ENCODE measurements at regions not wholly inside any gene's neighbourhood (a gene's known extent, or its start where the extent isn't known, plus 50 kb on each side); places are given as distances from the start of the nearest gene placed in this dataset.
"Not testable (repeated sequence)": the region's sequence is repeated elsewhere in the genome, so short reads cannot be mapped to it uniquely, and the experiment has no call there.

GRCh38 chr12:38384816-38385378 lies 68.3 kb downstream of the ALG10B start:
- peak in 1 of 3 donors; percentile 4 for DNase-seq

GRCh38 chr12:38385486-38385885 lies 68.9 kb downstream of the ALG10B start:
- DNase-seq = no peak

GRCh38 chr12:38386205-38386985 lies 69.8 kb downstream of the ALG10B start:
- peak; percentile 55 to 87 (median 81) for DNase-seq

- DNase-seq = no peak
These were observed 73.0 kb downstream of the ALG10B start for GRCh38 chr12:38389614-38390013.

GRCh38 chr12:38391007-38391406 lies 74.4 kb downstream of the ALG10B start:
- no peak for DNase-seq

- peak; percentile 75 to 91 (median 90) for DNase-seq
These were observed 76.1 kb downstream of the ALG10B start for GRCh38 chr12:38392554-38393144.

- no peak for DNase-seq
These were observed 83.2 kb downstream of the ALG10B start for GRCh38 chr12:38399711-38400206.

- no peak for DNase-seq
These were observed 86.2 kb downstream of the ALG10B start for GRCh38 chr12:38402811-38403210.

- DNase-seq = peak in 1 of 3 donors; percentile 18
These were observed 92.9 kb downstream of the ALG10B start for GRCh38 chr12:38409511-38409910.

- DNase-seq = peak; percentile 48 to 73 (median 64)
These were observed 94.9 kb downstream of the ALG10B start for GRCh38 chr12:38411426-38411825.

- peak in 1 of 3 donors; percentile 17 for DNase-seq
These were observed 95.4 kb downstream of the ALG10B start for GRCh38 chr12:38411946-38412345.

- DNase-seq = peak in 1 of 3 donors; percentile 25
These were observed 100.5 kb downstream of the ALG10B start for GRCh38 chr12:38417101-38417500.

- peak in 2 of 3 donors; percentile 12 to 33 for DNase-seq
These were observed 107.9 kb downstream of the ALG10B start for GRCh38 chr12:38424436-38424835.

GRCh38 chr12:38427442-38427841 lies 110.9 kb downstream of the ALG10B start:
- no peak for DNase-seq

GRCh38 chr12:38431921-38432320 lies 115.3 kb downstream of the ALG10B start:
- no peak for DNase-seq

GRCh38 chr12:38441871-38442281 lies 125.3 kb downstream of the ALG10B start:
- DNase-seq = not testable (repeated sequence)

- no peak for DNase-seq
These were observed 128.5 kb downstream of the ALG10B start for GRCh38 chr12:38445040-38445439.

- DNase-seq = no peak
These were observed 132.4 kb downstream of the ALG10B start for GRCh38 chr12:38448991-38449390.

- no peak for DNase-seq
These were observed 140.1 kb downstream of the ALG10B start for GRCh38 chr12:38456537-38457120.

GRCh38 chr12:38465020-38465419 lies 148.4 kb downstream of the ALG10B start:
- DNase-seq = no peak

- DNase-seq = no peak
These were observed 153.1 kb downstream of the ALG10B start for GRCh38 chr12:38469715-38470114.

GRCh38 chr12:38477340-38478090 lies 160.9 kb downstream of the ALG10B start:
- no peak for DNase-seq

- DNase-seq = no peak
These were observed 164.0 kb downstream of the ALG10B start for GRCh38 chr12:38480594-38480993.
